Stimulated activated CD8-positive, alpha-beta memory T cell treated with anti-CD3 and anti-CD28 coated beads, Interleukin-2, amount 100 ng/mL, for 48 hours (primary cell): ENCODE measurements at regions not wholly inside any gene's neighbourhood (a gene's known extent, or its start where the extent isn't known, plus 50 kb on each side); places are given as distances from the start of the nearest gene placed in this dataset.
"Not testable (repeated sequence)": the region's sequence is repeated elsewhere in the genome, so short reads cannot be mapped to it uniquely, and the experiment has no call there.

Source experiments
- DNase-seq, 2 donors: peaks; one replicate each; pipeline ENCODE4 v3.0.0-alpha.2; 2020; ENCODE audit warnings: low read depth in 2 of 2

- DNase-seq: peak; percentile 5 to 37
Observed at GRCh38 chr16:88265286-88265938, 117.3 kb upstream of the ZNF469 start.

- DNase-seq: not testable (repeated sequence)
Observed at GRCh38 chr16:88266036-88266435, 116.7 kb upstream of the ZNF469 start.

- DNase-seq: not testable (repeated sequence)
Observed at GRCh38 chr16:88266935-88267551, 115.7 kb upstream of the ZNF469 start.

GRCh38 chr16:88268186-88268970, 114.4 kb upstream of the ZNF469 start:
- not testable (repeated sequence) for DNase-seq

- DNase-seq: not testable (repeated sequence)
Observed at GRCh38 chr16:88270171-88270790, 112.5 kb upstream of the ZNF469 start.

- DNase-seq: not testable (repeated sequence)
Observed at GRCh38 chr16:88271296-88271695, 111.5 kb upstream of the ZNF469 start.

GRCh38 chr16:88271776-88272175, 111.0 kb upstream of the ZNF469 start:
- not testable (repeated sequence) for DNase-seq

GRCh38 chr16:88272437-88272836, 110.3 kb upstream of the ZNF469 start:
- not testable (repeated sequence) for DNase-seq

GRCh38 chr16:88274126-88274750, 108.5 kb upstream of the ZNF469 start:
- not testable (repeated sequence) for DNase-seq

GRCh38 chr16:88274847-88275246, 107.9 kb upstream of the ZNF469 start:
- DNase-seq: no peak

GRCh38 chr16:88275336-88276122, 107.2 kb upstream of the ZNF469 start:
- DNase-seq: not testable (repeated sequence)

- DNase-seq: not testable (repeated sequence)
Observed at GRCh38 chr16:88276123-88276588, 106.6 kb upstream of the ZNF469 start.

- DNase-seq: no peak
Observed at GRCh38 chr16:88276591-88276990, 106.2 kb upstream of the ZNF469 start.

- DNase-seq: no peak
Observed at GRCh38 chr16:88279998-88280397, 102.8 kb upstream of the ZNF469 start.

- DNase-seq: no peak
Observed at GRCh38 chr16:88281858-88282563, 100.7 kb upstream of the ZNF469 start.

- no peak for DNase-seq
Observed at GRCh38 chr16:88282564-88283395, 100.0 kb upstream of the ZNF469 start.

- DNase-seq: no peak
Observed at GRCh38 chr16:88283596-88283995, 99.2 kb upstream of the ZNF469 start.

GRCh38 chr16:88284101-88284500, 98.7 kb upstream of the ZNF469 start:
- DNase-seq: no peak
